ENCODE measurements at regions not wholly inside any gene's neighbourhood (a gene's known extent, or its start where the extent isn't known, plus 50 kb on each side); places are given as distances from the start of the nearest gene placed in this dataset.

DNA sequence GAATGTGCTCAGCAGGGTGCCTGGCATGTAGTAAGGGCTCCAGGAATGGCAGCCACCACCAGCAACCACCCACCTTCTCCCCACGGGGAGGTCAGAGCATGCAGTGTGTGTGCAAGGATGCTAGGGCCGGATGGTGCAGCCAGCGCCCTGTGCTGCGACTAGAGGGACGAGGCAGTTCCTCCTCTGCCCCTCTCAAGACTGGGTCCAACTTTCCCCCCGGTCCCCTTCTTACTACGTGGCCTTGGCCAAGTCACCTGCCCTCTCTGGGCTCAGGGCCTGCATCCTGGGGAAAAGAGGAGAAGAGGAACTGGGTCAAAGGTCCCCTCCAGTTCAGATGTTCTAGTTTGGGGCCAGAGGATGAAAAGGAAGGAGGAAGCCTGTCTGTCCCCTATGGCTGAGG is 71.6 kb upstream of the TARDBP start:
- no peak for TF ChIP-seq GATA2 (IDR thresholded peaks at IDR 0.05; ENCODE audit: low read depth, low read length)
- no peak for TF ChIP-seq GATA3 (IDR thresholded peaks at IDR 0.05; ENCODE audit: low read depth, low read length)

Measured in SH-SY5Y (cell line).